ENCODE measurements at regions not wholly inside any gene's neighbourhood (a gene's known extent, or its start where the extent isn't known, plus 50 kb on each side); places are given as distances from the start of the nearest gene placed in this dataset.
"Not testable (repeated sequence)": the region's sequence is repeated elsewhere in the genome, so short reads cannot be mapped to it uniquely, and the experiment has no call there.

DNA sequence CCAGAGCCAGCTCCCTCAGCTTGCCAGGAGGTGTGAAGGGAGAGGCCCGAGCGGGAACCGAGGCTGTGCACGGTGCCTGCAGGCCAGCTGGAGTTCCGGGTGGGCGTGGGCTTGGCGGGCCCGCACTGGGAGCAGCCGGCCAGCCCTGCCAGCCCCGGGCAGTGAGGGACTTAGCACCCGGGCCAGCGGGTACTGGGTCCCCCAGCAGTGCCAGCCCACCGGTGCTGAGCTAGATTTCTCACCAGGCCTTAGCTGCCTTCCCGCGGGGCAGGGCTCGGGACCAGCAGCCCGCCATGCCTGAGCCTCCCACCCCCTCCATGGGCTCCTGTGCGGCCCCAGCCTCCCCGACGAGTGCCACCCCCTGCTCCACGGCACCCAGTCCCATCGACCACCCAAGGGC, 373.1 kb upstream of the TMTC1 start:
- TF ChIP-seq CTCF (IDR thresholded peaks at IDR 0.05; ENCODE audit: poor library complexity); EZH2phosphoT487 (IDR thresholded peaks at IDR 0.05; ENCODE audit: low read depth, severe bottlenecking, unreplicated experiment): not testable (repeated sequence)
